Skeletal muscle satellite cell (primary cell): ENCODE measurements at regions not wholly inside any gene's neighbourhood (a gene's known extent, or its start where the extent isn't known, plus 50 kb on each side); places are given as distances from the start of the nearest gene placed in this dataset.
A peak's percentile ranks its signal among the peaks of the same experiment; 100 is the strongest.

Source experiments
- H3K27me3 ChIP-seq: 2 replicates; pipeline ENCODE4 v1.7.0; 2013; ENCODE audit warnings: low read length; ENCODE audit not compliant: control insufficient read depth, insufficient read depth
- H3K36me3 ChIP-seq: 2 replicates; pipeline ENCODE4 v1.7.0; 2013; ENCODE audit warnings: mild to moderate bottlenecking, control low read depth, low read length; ENCODE audit not compliant: insufficient read depth
- H3K4me1 ChIP-seq: 2 replicates; pipeline ENCODE4 v1.7.0; 2013; ENCODE audit warnings: low read length; ENCODE audit not compliant: control insufficient read depth, insufficient read depth
- H3K4me2 ChIP-seq: 2 replicates; pipeline ENCODE4 v1.7.0; 2013; ENCODE audit warnings: mild to moderate bottlenecking, low read length
- H3K4me3 ChIP-seq: 2 replicates; pipeline ENCODE4 v1.7.0; 2013; ENCODE audit warnings: low read length
- H3K9ac ChIP-seq: 2 replicates; pipeline ENCODE4 v1.7.0; 2013; ENCODE audit warnings: mild to moderate bottlenecking, low read depth, low read length, moderate library complexity
- H3K9me3 ChIP-seq: replicated peaks from 2 replicates; pipeline ENCODE4 v1.7.0; 2013; ENCODE audit warnings: mild to moderate bottlenecking, control low read depth, low read length

DNA sequence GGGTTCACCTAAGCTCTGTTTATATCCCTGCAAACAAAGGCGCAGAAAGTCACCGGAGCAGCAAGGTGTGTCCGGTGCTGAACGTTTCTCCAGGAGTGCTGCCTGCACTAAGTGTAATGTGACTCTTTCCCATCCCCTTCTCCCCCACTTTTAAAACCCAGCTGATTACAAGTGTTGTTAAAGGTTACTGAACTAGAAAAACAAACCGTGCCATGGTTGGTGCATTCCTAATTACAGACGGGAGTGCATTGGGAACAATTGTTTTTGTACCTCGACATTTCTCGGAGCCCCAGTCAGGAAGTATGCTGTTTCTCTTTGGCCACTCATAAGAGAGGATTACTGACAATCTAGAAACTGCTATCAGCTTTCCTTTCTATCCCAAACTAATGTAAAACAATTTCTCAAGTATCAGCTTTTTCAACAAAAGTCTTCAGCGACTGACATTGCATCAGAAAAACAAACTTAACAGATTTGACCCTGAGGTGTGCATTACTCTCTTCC is 441.0 kb upstream of the SALL1 start:
- no peaks in the 10 kb centered on the region for H3K9me3 ChIP-seq
- H3K4me1 ChIP-seq, result no peaks in the 10 kb centered on the region
- H3K36me3 ChIP-seq, result no peaks in the 10 kb centered on the region
- peak overlapping the region; percentile 19 for H3K4me3 ChIP-seq
- H3K4me2 ChIP-seq, result peak overlapping the region; percentile 45
- no peak overlapping the region for H3K9ac ChIP-seq
- H3K27me3 ChIP-seq, result peaks cover 22% of the 10 kb centered on the region

GRCh38 chr16:51591480-51591879 is 440.4 kb upstream of the SALL1 start:
- no peak overlapping the region for H3K4me3 ChIP-seq
- no peaks in the 10 kb centered on the region for H3K4me1 ChIP-seq
- H3K9ac ChIP-seq, result no peak overlapping the region
- no peaks in the 10 kb centered on the region for H3K9me3 ChIP-seq
- no peak overlapping the region for H3K4me2 ChIP-seq
- peaks cover 22% of the 10 kb centered on the region for H3K27me3 ChIP-seq
- no peaks in the 10 kb centered on the region for H3K36me3 ChIP-seq

GRCh38 chr16:51579652-51580360 is 428.7 kb upstream of the SALL1 start:
- H3K36me3 ChIP-seq, result no peaks in the 10 kb centered on the region

DNA sequence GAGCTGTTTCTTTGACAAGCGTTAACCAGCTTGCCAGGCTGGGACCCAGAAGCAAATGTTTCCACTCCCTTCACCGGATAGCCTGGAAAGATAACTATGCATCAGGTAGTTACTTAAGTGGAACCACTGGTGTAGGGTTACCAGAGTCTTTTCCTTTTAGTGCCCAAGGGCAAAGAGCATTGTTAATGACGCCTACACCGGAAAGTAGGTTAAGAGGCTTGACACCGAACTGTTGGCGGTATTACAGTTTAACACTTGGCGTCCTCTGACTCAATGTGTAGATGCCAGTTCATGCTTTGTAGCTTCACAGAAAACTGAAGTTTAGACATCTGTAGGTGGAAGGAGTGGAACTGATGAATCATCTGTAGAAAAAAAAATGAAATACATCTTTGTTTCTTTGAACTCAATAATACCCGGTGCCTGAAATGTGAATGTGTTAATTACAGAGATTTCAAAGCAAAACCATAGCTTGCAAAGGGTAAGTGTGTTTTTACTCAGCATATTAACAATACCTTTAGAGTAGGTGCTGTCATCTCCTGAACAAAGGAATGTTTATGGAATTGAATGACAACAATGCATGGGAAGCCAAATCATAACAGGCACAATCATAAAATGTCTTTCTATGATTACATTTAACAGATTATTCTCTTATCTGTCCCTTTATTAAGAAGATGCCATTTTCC is 426.7 kb upstream of the SALL1 start:
- no peaks in the 10 kb centered on the region for H3K36me3 ChIP-seq
- no peaks in the 10 kb centered on the region for H3K9me3 ChIP-seq
- H3K9ac ChIP-seq, result no peak overlapping the region
- peaks cover 16% of the 10 kb centered on the region for H3K27me3 ChIP-seq
- no peak overlapping the region for H3K4me2 ChIP-seq
- no peaks in the 10 kb centered on the region for H3K4me1 ChIP-seq
- no peak overlapping the region for H3K4me3 ChIP-seq

More at GRCh38 chr16:51579652-51580360, 428.7 kb upstream of the SALL1 start:
- no peak overlapping the region for H3K9ac ChIP-seq
- H3K9me3 ChIP-seq, result no peaks in the 10 kb centered on the region
- no peak overlapping the region for H3K4me2 ChIP-seq
- H3K4me3 ChIP-seq, result no peak overlapping the region
- H3K27me3 ChIP-seq, result peaks cover 13% of the 10 kb centered on the region
- no peaks in the 10 kb centered on the region for H3K4me1 ChIP-seq

GRCh38 chr16:51576498-51577195 is 425.6 kb upstream of the SALL1 start:
- H3K4me2 ChIP-seq, result no peak overlapping the region
- H3K4me1 ChIP-seq, result no peaks in the 10 kb centered on the region
- H3K27me3 ChIP-seq, result peaks cover 24% of the 10 kb centered on the region
- H3K4me3 ChIP-seq, result no peak overlapping the region
- no peaks in the 10 kb centered on the region for H3K36me3 ChIP-seq
- no peaks in the 10 kb centered on the region for H3K9me3 ChIP-seq
- no peak overlapping the region for H3K9ac ChIP-seq

GRCh38 chr16:51573191-51573590 is 422.1 kb upstream of the SALL1 start:
- H3K4me1 ChIP-seq, result peaks cover 3% of the 10 kb centered on the region
- H3K9me3 ChIP-seq, result no peaks in the 10 kb centered on the region
- H3K4me2 ChIP-seq, result no peak overlapping the region
- H3K27me3 ChIP-seq, result peaks cover 19% of the 10 kb centered on the region
- H3K4me3 ChIP-seq, result no peak overlapping the region
- H3K9ac ChIP-seq, result no peak overlapping the region
- H3K36me3 ChIP-seq, result no peaks in the 10 kb centered on the region

DNA sequence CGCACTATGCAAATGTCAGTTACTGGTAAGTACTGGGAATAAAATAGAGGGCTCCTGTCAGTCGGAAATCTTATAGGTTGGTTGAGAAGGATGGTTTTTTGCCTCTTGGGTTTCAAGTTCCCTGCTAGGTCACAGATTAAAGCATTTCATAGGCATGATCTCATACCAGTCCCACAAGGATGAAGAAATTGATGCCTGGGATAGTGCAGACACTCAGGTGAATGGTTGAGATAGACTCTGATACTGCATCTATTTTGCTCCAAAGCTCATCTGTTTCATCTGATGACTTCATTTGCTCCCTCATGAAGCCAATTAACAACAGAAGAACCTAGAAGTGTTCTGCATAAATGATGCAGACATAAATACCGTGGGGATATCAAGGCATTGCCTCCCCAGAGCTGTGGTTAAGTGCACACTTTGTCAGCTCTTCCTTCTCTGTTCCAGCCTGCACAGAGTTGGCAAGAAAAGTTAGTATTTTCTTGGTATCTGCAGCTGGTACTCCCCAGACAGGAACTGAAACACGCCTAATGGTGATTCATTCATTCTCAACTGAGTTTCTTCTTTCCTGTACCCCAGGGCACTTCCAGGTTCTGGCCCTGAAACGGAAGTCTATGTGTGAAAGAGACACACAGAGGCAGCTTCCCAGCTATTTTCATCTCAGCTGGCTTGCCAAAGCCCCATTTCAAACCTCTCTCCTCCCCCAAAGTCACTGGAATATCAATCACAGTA is 418.3 kb upstream of the SALL1 start:
- Histone ChIP-seq H3K9ac (no peak overlapping the region), H3K4me2 (no peak overlapping the region), H3K9me3 (no peaks in the 10 kb centered on the region), H3K27me3 (peaks cover 12% of the 10 kb centered on the region), H3K4me3 (no peak overlapping the region), H3K4me1 (peaks cover 3% of the 10 kb centered on the region), H3K36me3 (no peaks in the 10 kb centered on the region)

- H3K4me3 ChIP-seq, result no peak overlapping the region
- no peak overlapping the region for H3K4me2 ChIP-seq
- H3K9me3 ChIP-seq, result no peaks in the 10 kb centered on the region
- no peaks in the 10 kb centered on the region for H3K36me3 ChIP-seq
- peaks cover 10% of the 10 kb centered on the region for H3K27me3 ChIP-seq
- peaks cover 3% of the 10 kb centered on the region for H3K4me1 ChIP-seq
- no peak overlapping the region for H3K9ac ChIP-seq
These were observed 416.8 kb upstream of the SALL1 start for GRCh38 chr16:51567911-51568310.

- H3K4me2 ChIP-seq, result no peak overlapping the region
- no peaks in the 10 kb centered on the region for H3K9me3 ChIP-seq
- H3K27me3 ChIP-seq, result no peaks in the 10 kb centered on the region
These were observed 414.1 kb upstream of the SALL1 start for GRCh38 chr16:51565184-51565583.

GRCh38 chr16:51562891-51563290 is 411.8 kb upstream of the SALL1 start:
- Histone ChIP-seq H3K9ac (no peak overlapping the region), H3K4me2 (no peak overlapping the region), H3K9me3 (no peaks in the 10 kb centered on the region), H3K27me3 (no peaks in the 10 kb centered on the region), H3K4me3 (no peak overlapping the region), H3K36me3 (no peaks in the 10 kb centered on the region), H3K4me1 (no peaks in the 10 kb centered on the region)

More at GRCh38 chr16:51565184-51565583, 414.1 kb upstream of the SALL1 start:
- peaks cover 3% of the 10 kb centered on the region for H3K4me1 ChIP-seq
- H3K36me3 ChIP-seq, result no peaks in the 10 kb centered on the region
- no peak overlapping the region for H3K4me3 ChIP-seq
- no peak overlapping the region for H3K9ac ChIP-seq

DNA sequence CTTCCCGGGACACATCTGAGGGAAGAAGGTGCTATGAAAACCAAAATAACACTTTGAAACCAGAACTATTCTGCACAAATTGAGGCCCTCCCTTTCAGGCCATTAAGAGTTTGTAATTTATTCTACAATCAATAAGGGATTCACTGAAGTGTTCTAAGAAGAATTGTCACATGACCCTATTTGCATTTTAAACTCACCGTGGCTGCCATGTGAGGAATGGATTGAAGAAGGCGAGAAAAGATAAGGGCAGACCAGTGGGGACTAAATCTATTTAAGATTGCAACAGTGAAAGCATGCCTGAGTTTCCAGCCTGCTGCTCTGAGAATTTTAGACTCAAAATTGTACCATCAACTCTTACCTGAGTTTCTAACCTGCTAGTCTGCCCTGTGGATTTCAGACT is 408.8 kb upstream of the SALL1 start:
- H3K4me3 ChIP-seq, result no peak overlapping the region
- H3K9me3 ChIP-seq, result no peaks in the 10 kb centered on the region
- H3K4me1 ChIP-seq, result peaks cover 16% of the 10 kb centered on the region
- no peak overlapping the region for H3K4me2 ChIP-seq
- no peaks in the 10 kb centered on the region for H3K36me3 ChIP-seq
- no peak overlapping the region for H3K9ac ChIP-seq
- no peaks in the 10 kb centered on the region for H3K27me3 ChIP-seq
